ENCODE measurements at regions not wholly inside any gene's neighbourhood (a gene's known extent, or its start where the extent isn't known, plus 50 kb on each side); places are given as distances from the start of the nearest gene placed in this dataset.

DNA sequence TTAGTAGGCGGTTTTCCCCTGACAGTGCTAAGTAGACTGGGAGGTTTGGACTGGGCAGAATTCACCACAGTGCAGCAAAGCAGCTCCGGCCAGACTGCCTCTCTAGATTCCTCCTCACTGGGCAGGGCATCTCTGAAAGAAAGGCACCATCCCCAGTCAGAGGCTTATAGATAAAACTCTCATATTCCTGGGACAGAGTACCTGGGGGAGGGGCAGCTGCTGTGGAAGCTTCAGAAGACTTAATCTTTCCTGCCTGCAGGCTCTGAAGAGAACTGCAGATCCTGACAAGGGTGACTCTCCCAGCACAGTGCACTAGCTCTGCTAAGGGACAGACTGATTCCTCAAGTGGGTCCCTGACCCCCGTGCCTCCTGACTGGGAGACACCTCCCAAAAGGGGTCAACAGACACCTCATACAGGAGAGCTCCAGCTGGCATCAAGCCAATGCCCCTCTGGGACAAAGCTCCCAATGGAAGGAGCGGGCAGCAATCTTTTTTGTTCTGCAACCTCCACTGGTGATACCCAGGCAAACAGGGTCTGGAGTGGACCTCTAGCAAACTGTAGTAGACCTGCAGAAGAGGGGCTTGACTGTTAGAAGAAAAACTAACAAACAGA, 266.8 kb upstream of the CRIM1 start:
- H3K9me2 ChIP-seq (ENCODE audit: insufficient read depth, low read length) = no peaks in the 10 kb centered on the region
- no peak overlapping the region for H2AFZ ChIP-seq (ENCODE audit: low read length)
- H3K36me3 ChIP-seq (ENCODE audit: insufficient read depth, low read length) = no peaks in the 10 kb centered on the region
- no peaks in the 10 kb centered on the region for H3K9me3 ChIP-seq (ENCODE audit: low read length)
- no peaks in the 10 kb centered on the region for H4K20me1 ChIP-seq (ENCODE audit: insufficient read depth, low read length)
- DNase-seq (ENCODE audit: low spot score) = no peak
- TF ChIP-seq, protein P1, sequence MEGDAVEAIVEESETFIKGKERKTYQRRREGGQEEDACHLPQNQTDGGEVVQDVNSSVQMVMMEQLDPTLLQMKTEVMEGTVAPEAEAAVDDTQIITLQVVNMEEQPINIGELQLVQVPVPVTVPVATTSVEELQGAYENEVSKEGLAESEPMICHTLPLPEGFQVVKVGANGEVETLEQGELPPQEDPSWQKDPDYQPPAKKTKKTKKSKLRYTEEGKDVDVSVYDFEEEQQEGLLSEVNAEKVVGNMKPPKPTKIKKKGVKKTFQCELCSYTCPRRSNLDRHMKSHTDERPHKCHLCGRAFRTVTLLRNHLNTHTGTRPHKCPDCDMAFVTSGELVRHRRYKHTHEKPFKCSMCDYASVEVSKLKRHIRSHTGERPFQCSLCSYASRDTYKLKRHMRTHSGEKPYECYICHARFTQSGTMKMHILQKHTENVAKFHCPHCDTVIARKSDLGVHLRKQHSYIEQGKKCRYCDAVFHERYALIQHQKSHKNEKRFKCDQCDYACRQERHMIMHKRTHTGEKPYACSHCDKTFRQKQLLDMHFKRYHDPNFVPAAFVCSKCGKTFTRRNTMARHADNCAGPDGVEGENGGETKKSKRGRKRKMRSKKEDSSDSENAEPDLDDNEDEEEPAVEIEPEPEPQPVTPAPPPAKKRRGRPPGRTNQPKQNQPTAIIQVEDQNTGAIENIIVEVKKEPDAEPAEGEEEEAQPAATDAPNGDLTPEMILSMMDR (conservative IDR thresholded peaks at IDR 0.05; ENCODE audit: low read length) = no peak
- no peak for TF ChIP-seq EZH2phosphoT487 (IDR thresholded peaks at IDR 0.05; ENCODE audit: borderline replicate concordance, low read depth, low read length)
- no peak overlapping the region for H3K27ac ChIP-seq (ENCODE audit: low read depth, low read length, poor library complexity, severe bottlenecking)
- ChIA-PET POLR2A (no interaction called here), CTCF (ENCODE audit: unreplicated experiment) (no interaction called here)
- no peak overlapping the region for H3K4me3 ChIP-seq (ENCODE audit: low read depth, low read length, poor library complexity, severe bottlenecking)
- no peak overlapping the region for H3K4me2 ChIP-seq (ENCODE audit: low read length)
- no peaks in the 10 kb centered on the region for H3K79me2 ChIP-seq (ENCODE audit: insufficient read depth, low read depth, low read length)
- intact Hi-C loops (cut with micrococcal nuclease; ENCODE audit: unreplicated experiment) = no loop called here
- BruUV-seq (replicated peaks) = no TSS peak
- no peaks in the 10 kb centered on the region for H3K4me1 ChIP-seq (ENCODE audit: insufficient read depth, low read length, poor library complexity, severe bottlenecking)

DNA sequence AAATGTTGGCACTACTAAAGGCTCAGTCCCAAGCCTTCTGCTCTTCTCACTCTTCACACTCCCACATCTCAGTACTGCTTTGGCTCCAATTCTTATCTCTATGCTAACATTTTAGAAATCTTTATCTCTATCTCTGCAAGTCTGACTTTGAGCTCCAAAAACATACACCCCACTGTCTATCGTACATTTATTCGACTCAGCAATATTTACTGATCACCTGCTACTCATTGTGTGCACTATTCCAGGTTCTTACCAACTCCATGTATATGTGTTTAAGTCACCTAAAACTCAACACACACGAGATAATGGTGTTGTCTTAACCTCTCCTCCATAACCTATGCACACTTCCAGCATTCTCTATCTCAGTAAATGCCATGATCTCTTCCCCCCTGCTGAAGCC, 268.2 kb upstream of the CRIM1 start:
- H3K9me2 ChIP-seq (ENCODE audit: insufficient read depth, low read length) = no peaks in the 10 kb centered on the region
- TF ChIP-seq, protein P1 (conservative IDR thresholded peaks at IDR 0.05; ENCODE audit: low read length) = no peak
- TF ChIP-seq EZH2phosphoT487 (IDR thresholded peaks at IDR 0.05; ENCODE audit: borderline replicate concordance, low read depth, low read length) = no peak
- intact Hi-C loops (cut with micrococcal nuclease; ENCODE audit: unreplicated experiment) = no loop called here
- no peak overlapping the region for H3K27ac ChIP-seq (ENCODE audit: low read depth, low read length, poor library complexity, severe bottlenecking)
- no peak overlapping the region for H3K4me3 ChIP-seq (ENCODE audit: low read depth, low read length, poor library complexity, severe bottlenecking)
- no TSS peak for BruUV-seq (replicated peaks)
- no peaks in the 10 kb centered on the region for H3K9me3 ChIP-seq (ENCODE audit: low read length)
- CTCF ChIA-PET (ENCODE audit: unreplicated experiment) = no interaction called here
- H3K4me1 ChIP-seq (ENCODE audit: insufficient read depth, low read length, poor library complexity, severe bottlenecking) = no peaks in the 10 kb centered on the region
- no peaks in the 10 kb centered on the region for H3K79me2 ChIP-seq (ENCODE audit: insufficient read depth, low read depth, low read length)
- no peaks in the 10 kb centered on the region for H3K36me3 ChIP-seq (ENCODE audit: insufficient read depth, low read length)
- DNase-seq (ENCODE audit: low spot score) = no peak
- POLR2A ChIA-PET = no interaction called here
- no peaks in the 10 kb centered on the region for H4K20me1 ChIP-seq (ENCODE audit: insufficient read depth, low read length)
- no peak overlapping the region for H3K4me2 ChIP-seq (ENCODE audit: low read length)
- H2AFZ ChIP-seq (ENCODE audit: low read length) = no peak overlapping the region

DNA sequence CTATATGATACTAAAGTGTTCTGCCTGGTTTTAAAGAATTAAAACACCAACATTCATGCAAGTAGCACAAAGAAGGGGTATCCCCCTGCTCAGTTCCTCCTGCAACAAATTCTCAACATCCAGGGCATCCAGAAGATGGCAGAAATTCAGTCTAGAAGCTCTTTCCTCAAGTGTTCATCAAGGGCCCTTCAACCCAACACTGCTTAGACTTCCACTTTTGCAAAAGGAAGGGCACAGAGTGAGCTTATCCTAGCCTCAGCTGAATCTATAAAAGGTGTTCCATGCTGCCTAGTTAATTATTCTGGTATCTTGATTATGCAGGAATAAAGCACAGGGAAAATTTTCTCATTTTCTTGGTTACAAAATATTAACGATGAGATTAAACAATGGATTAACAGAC, 275.8 kb upstream of the CRIM1 start:
- DNase-seq (ENCODE audit: low spot score) = no peak
- H3K9me3 ChIP-seq (ENCODE audit: low read length) = no peaks in the 10 kb centered on the region
- no peaks in the 10 kb centered on the region for H3K79me2 ChIP-seq (ENCODE audit: insufficient read depth, low read depth, low read length)
- no peak overlapping the region for H3K4me2 ChIP-seq (ENCODE audit: low read length)
- no peaks in the 10 kb centered on the region for H3K9me2 ChIP-seq (ENCODE audit: insufficient read depth, low read length)
- H2AFZ ChIP-seq (ENCODE audit: low read length) = no peak overlapping the region
- ChIA-PET CTCF (ENCODE audit: unreplicated experiment) (no interaction called here), POLR2A (no interaction called here)
- no peak overlapping the region for H3K27ac ChIP-seq (ENCODE audit: low read depth, low read length, poor library complexity, severe bottlenecking)
- TF ChIP-seq, protein P1 (conservative IDR thresholded peaks at IDR 0.05; ENCODE audit: low read length) = no peak
- no peak for TF ChIP-seq EZH2phosphoT487 (IDR thresholded peaks at IDR 0.05; ENCODE audit: borderline replicate concordance, low read depth, low read length)
- no peaks in the 10 kb centered on the region for H3K4me1 ChIP-seq (ENCODE audit: insufficient read depth, low read length, poor library complexity, severe bottlenecking)
- H3K36me3 ChIP-seq (ENCODE audit: insufficient read depth, low read length) = no peaks in the 10 kb centered on the region
- no peaks in the 10 kb centered on the region for H4K20me1 ChIP-seq (ENCODE audit: insufficient read depth, low read length)
- intact Hi-C loops (cut with micrococcal nuclease; ENCODE audit: unreplicated experiment) = no loop called here
- no peak overlapping the region for H3K4me3 ChIP-seq (ENCODE audit: low read depth, low read length, poor library complexity, severe bottlenecking)
- no TSS peak for BruUV-seq (replicated peaks)

Data from OCI-LY7 (cell line).